ENCODE measurements at regions not wholly inside any gene's neighbourhood (a gene's known extent, or its start where the extent isn't known, plus 50 kb on each side); places are given as distances from the start of the nearest gene placed in this dataset.
"Not testable (repeated sequence)": the region's sequence is repeated elsewhere in the genome, so short reads cannot be mapped to it uniquely, and the experiment has no call there.

- H4K5ac ChIP-seq (ENCODE audit: low read depth, low read length); H4K8ac ChIP-seq (ENCODE audit: low read depth in 2 of 2, low read length in 2 of 2); H4K91ac ChIP-seq (ENCODE audit: insufficient read depth, low read depth, low read length); ATAC-seq (ENCODE audit: low read depth); H2BK15ac ChIP-seq (ENCODE audit: low read depth, low read length); H3K4ac ChIP-seq (ENCODE audit: low read depth, low read length); H3K9me3 ChIP-seq (ENCODE audit: control insufficient read depth, insufficient read depth, low read length); H3K18ac ChIP-seq (ENCODE audit: low read depth, low read length); H3K36me3 ChIP-seq (ENCODE audit: control insufficient read depth, insufficient read depth, low read length); H3K23ac ChIP-seq (ENCODE audit: low read depth, low read length); H3K56ac ChIP-seq (ENCODE audit: extremely low read depth, insufficient read depth, low read length); H2BK5ac ChIP-seq (ENCODE audit: low read depth, low read length, poor library complexity, severe bottlenecking); DNase-seq; H3K27ac ChIP-seq (ENCODE audit: insufficient read depth, low read length); POLR2A ChIA-PET (ENCODE audit: unreplicated experiment); CTCF ChIA-PET; H4K20me1 ChIP-seq (ENCODE audit: insufficient read depth, low read length); BruUV-seq (replicated peaks); H2AFZ ChIP-seq (replicated peaks; ENCODE audit: low read length, poor library complexity); H3K79me1 ChIP-seq (ENCODE audit: low read depth in 1 of 2, low read length in 2 of 2); H2BK120ac ChIP-seq (ENCODE audit: low read depth, low read length); H3K9ac ChIP-seq (ENCODE audit: low read depth, low read length); H3K9me1 ChIP-seq (ENCODE audit: insufficient read depth, low read length); in situ Hi-C loops (cut with MboI; ENCODE audit: low sequenced_read_pairs); intact Hi-C loops (cut with micrococcal nuclease); H3K14ac ChIP-seq (replicated peaks; ENCODE audit: low read depth, low read length); H2AK5ac ChIP-seq (ENCODE audit: low read depth, low read length); dilution Hi-C loops (cut with HindIII; ENCODE audit: low sequenced_read_pairs, unreplicated experiment); H3K4me1 ChIP-seq (ENCODE audit: control insufficient read depth, insufficient read depth, low read length); H3K27me3 ChIP-seq (ENCODE audit: control insufficient read depth, insufficient read depth, low read length); H3K4me2 ChIP-seq (ENCODE audit: low read depth, low read length); H2AK9ac ChIP-seq (replicated peaks; ENCODE audit: low read depth, low read length, poor library complexity); H3K4me3 ChIP-seq (ENCODE audit: insufficient read depth, low read depth, low read length); H2BK20ac ChIP-seq (ENCODE audit: low read depth, low read length): not testable (repeated sequence)
- WGBS, 2 experiments (ENCODE audit: extremely low coverage in 2 of 2, insufficient read length in 1 of 2), result no CpG with 5 or more reads among the region's 1 CpG
Measured at GRCh38 chr2:87910848-87911247, 85.3 kb upstream of the RGPD2 start.

- H4K20me1 ChIP-seq (ENCODE audit: insufficient read depth, low read length), result not testable (repeated sequence)
Measured at GRCh38 chr2:87909042-87909441, 83.4 kb upstream of the RGPD2 start.

More at GRCh38 chr2:87909042-87909441, 83.4 kb upstream of the RGPD2 start:
- BruUV-seq (replicated peaks); H2AK5ac ChIP-seq (ENCODE audit: low read depth, low read length); H2AFZ ChIP-seq (replicated peaks; ENCODE audit: low read length, poor library complexity); H4K5ac ChIP-seq (ENCODE audit: low read depth, low read length); DNase-seq; H3K4me1 ChIP-seq (ENCODE audit: control insufficient read depth, insufficient read depth, low read length); H3K36me3 ChIP-seq (ENCODE audit: control insufficient read depth, insufficient read depth, low read length); POLR2A ChIA-PET (ENCODE audit: unreplicated experiment); H2BK20ac ChIP-seq (ENCODE audit: low read depth, low read length); in situ Hi-C loops (cut with MboI; ENCODE audit: low sequenced_read_pairs); H3K9me1 ChIP-seq (ENCODE audit: insufficient read depth, low read length); H3K27ac ChIP-seq (ENCODE audit: insufficient read depth, low read length); dilution Hi-C loops (cut with HindIII; ENCODE audit: low sequenced_read_pairs, unreplicated experiment); H3K27me3 ChIP-seq (ENCODE audit: control insufficient read depth, insufficient read depth, low read length); H2BK15ac ChIP-seq (ENCODE audit: low read depth, low read length); H3K4me2 ChIP-seq (ENCODE audit: low read depth, low read length); H4K8ac ChIP-seq (ENCODE audit: low read depth in 2 of 2, low read length in 2 of 2); CTCF ChIA-PET; H3K9ac ChIP-seq (ENCODE audit: low read depth, low read length); H3K14ac ChIP-seq (replicated peaks; ENCODE audit: low read depth, low read length); H3K23ac ChIP-seq (ENCODE audit: low read depth, low read length); H3K56ac ChIP-seq (ENCODE audit: extremely low read depth, insufficient read depth, low read length); H4K91ac ChIP-seq (ENCODE audit: insufficient read depth, low read depth, low read length); H3K4ac ChIP-seq (ENCODE audit: low read depth, low read length); H2AK9ac ChIP-seq (replicated peaks; ENCODE audit: low read depth, low read length, poor library complexity); H2BK120ac ChIP-seq (ENCODE audit: low read depth, low read length); H2BK5ac ChIP-seq (ENCODE audit: low read depth, low read length, poor library complexity, severe bottlenecking); H3K9me3 ChIP-seq (ENCODE audit: control insufficient read depth, insufficient read depth, low read length); H3K4me3 ChIP-seq (ENCODE audit: insufficient read depth, low read depth, low read length); H3K79me1 ChIP-seq (ENCODE audit: low read depth in 1 of 2, low read length in 2 of 2); H3K18ac ChIP-seq (ENCODE audit: low read depth, low read length); intact Hi-C loops (cut with micrococcal nuclease): not testable (repeated sequence)
- ATAC-seq (ENCODE audit: low read depth), result peak; percentile 85
- WGBS, 2 experiments (ENCODE audit: extremely low coverage in 2 of 2, insufficient read length in 1 of 2), result no CpG with 5 or more reads among the region's 1 CpG
